ENCODE measurements at regions not wholly inside any gene's neighbourhood (a gene's known extent, or its start where the extent isn't known, plus 50 kb on each side); places are given as distances from the start of the nearest gene placed in this dataset.

DNA sequence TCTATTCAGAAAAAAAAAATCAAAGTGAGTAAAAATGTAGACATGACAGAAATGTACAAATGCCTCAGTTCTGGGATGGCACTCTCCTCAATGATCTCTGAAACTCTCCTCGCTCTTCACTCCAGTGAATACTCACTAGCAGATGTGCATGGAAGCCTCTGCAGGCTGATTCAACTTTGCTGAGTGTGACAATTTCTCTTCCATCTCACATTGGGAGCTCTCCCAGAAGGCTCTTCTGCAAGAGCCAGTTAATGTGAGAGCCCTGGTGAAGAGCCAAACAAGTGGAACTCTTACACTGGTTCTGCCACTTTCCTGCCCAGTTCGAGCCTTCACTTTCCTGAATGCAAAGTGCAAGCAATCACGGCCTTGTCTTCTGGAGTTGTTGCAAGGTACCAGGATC lies 147.1 kb upstream of the IRX6 start:
- TF ChIP-seq POLR2AphosphoS5 (IDR thresholded peaks at IDR 0.05; ENCODE audit: low read depth, low read length) = no peak
- TF ChIP-seq POLR2A (IDR thresholded peaks at IDR 0.05; ENCODE audit: low read depth, low read length) = no peak

Measured in GM12892 (cell line).